AG09319 (cell line): ENCODE measurements at regions not wholly inside any gene's neighbourhood (a gene's known extent, or its start where the extent isn't known, plus 50 kb on each side); places are given as distances from the start of the nearest gene placed in this dataset.

ENCODE experiments used
- DNase-seq: peaks from one replicate; pipeline ENCODE4 v3.0.0-alpha.2; 2010; ENCODE audit warnings: low read depth; ENCODE audit errors: extremely low read depth
- TF ChIP-seq, protein P1 (sequence below): IDR thresholded peaks from 2 replicates; pipeline ENCODE4 v1.5.1; 2011; ENCODE audit warnings: low read depth, mild to moderate bottlenecking, inconsistent platforms, low read length, moderate library complexity

DNA sequence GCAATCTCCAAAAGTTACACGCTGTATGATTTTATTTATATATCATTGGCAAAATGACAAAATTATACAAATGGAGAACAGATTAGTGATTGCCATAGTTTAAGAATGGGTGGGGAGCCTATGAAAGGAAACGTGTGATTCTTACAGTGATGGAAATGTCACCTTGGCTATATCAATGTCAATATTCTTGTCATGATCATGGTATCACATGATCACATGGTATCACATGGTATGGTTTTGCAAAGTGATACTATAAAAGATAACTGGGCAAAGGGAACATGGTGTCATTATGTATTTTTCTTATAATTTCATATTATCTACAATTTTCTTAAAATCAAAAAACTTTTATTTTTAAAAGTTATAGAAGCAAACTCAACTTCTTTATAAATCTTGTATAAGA lies 606.2 kb upstream of the ZEB2 start:
- TF ChIP-seq, protein P1, sequence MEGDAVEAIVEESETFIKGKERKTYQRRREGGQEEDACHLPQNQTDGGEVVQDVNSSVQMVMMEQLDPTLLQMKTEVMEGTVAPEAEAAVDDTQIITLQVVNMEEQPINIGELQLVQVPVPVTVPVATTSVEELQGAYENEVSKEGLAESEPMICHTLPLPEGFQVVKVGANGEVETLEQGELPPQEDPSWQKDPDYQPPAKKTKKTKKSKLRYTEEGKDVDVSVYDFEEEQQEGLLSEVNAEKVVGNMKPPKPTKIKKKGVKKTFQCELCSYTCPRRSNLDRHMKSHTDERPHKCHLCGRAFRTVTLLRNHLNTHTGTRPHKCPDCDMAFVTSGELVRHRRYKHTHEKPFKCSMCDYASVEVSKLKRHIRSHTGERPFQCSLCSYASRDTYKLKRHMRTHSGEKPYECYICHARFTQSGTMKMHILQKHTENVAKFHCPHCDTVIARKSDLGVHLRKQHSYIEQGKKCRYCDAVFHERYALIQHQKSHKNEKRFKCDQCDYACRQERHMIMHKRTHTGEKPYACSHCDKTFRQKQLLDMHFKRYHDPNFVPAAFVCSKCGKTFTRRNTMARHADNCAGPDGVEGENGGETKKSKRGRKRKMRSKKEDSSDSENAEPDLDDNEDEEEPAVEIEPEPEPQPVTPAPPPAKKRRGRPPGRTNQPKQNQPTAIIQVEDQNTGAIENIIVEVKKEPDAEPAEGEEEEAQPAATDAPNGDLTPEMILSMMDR = no peak
- no peak for DNase-seq

DNA sequence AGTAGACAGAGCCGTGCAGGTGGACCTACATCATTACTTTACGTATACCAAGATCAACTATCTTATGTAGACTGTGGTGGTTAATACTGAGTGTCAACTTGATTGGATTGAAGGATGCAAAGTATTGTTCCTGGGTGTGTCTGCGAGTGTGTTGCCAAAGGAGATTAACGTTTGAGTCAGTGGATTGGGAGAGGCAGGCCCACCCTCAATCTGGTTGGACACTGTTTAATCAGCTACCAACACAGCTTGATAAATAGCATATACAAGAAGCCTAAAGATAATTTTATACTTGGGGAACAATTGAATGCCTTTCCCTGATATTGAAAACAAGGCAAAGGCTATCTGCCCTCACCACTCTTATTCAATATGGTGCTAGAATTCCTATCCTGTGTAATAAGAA lies 604.2 kb upstream of the ZEB2 start:
- TF ChIP-seq, protein P1 = no peak
- DNase-seq = no peak

DNA sequence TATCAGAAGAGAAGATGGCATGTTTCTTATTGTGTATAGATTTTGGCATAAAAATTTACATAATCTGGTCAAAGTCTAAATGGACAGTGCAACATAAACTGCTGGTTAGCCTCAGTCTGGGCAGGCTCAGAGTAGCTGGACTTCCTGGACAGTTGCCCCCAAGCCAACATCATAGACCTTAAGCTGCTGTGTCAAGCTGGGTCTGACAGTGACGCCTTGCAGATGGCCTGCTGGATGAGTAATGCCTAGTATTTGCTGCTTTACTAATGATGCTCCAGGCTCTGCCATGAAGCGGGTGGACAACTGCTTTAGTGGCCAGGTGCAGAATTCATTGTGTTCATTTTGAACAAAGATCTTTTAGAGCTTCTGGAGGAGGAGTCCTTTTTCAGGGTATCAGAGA lies 603.7 kb upstream of the ZEB2 start:
- TF ChIP-seq, protein P1 = no peak
- no peak for DNase-seq

DNA sequence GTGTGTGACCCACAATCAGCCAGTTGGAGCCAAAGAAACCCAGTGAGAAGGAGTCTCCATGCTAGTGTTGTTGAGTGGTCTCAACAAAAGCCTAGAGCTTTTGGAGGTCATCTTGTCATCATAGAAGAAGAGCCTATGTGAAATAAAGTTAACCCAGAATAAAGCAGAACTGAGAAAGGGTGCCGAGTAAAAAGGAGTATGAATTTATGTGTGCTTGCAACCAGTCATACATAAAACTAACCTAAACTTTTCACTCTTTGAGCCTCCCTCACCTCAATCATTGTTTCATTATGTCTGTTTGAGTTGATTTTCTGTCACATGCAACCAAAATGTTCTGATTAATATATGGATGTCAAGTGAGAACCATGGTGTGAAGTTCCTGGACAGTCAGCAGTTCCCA lies 599.3 kb upstream of the ZEB2 start:
- TF ChIP-seq, protein P1 = no peak

DNA sequence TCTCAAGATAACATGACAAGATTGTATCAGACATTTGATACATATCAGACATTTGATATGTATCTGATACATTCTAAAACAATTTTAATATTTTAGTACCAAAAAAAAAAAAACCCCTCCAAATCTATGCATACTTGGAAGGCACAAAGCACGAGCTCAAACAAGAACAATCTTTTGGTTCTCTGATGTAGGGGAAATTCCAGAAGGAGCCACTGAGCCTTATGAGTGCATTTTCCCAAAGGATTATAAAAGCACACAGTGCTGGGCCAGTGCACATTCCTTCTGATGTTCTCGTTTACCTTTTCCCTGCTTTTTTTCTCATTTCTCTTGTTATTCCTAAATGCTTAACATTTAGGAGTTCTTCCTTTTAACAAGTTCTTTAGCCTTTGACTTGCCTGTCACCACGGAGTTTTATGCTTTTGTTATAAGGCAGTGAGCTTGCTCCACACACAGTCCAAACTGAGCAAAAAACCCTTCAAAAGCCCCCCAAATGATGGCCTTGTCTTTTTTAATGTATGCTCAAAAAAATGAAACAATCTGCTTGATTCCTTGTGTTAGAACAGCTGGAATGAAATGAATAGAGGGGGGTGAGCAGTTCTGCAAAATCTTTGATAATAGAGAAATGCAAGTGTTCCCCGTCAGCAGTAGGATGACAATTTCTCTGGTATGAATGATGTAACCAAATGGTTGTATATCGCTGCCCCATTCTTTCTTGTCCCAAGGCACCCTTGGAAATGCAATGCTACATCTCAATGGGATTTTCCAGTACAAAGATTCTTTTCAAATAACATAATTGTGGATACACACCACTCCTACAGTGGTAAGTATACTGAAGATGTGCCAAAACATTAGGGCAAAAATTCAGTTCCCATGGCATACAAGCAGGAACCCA lies 597.2 kb upstream of the ZEB2 start:
- no peak for DNase-seq
- TF ChIP-seq, protein P1 = no peak

More for the DNA sequence above, 599.3 kb upstream of the ZEB2 start:
- no peak for DNase-seq

DNA sequence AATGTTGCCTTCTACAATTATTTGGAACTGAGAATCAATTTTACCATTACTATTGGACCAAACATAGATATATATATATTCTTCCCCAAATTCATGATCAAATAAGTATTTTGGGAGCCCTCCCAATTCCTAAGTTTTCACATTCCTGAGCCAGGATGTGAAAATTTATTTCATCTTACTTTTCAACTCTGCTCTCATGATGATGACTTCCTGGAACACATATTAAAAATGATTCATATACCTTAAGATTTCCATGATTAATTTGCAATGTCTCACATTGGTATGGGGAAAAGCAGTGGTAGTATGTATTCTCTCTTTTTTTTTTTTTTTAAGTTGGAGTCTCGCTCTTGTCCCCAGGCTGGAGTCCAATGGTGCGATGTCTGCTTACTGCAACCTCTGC lies 596.1 kb upstream of the ZEB2 start:
- DNase-seq = no peak
- TF ChIP-seq, protein P1 = no peak

DNA sequence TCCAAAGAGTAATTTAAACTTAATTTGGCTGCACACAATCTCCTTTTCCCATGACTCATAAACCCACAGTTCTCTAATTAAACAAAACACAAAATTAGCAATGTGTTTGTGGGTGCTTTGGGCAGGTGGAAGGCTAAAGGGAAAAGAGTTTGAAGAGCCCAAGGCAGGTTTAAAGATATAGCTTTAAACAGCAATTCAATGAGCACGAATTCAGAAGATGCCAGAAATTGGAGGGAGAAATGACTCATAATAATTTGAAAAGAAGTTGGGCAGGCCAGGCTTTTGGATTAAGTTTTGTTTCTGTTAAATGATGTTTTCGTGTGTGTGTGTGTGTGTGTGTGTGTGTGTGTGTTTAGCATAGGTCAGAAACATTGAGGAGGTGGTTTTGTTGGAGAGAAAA lies 594.8 kb upstream of the ZEB2 start:
- TF ChIP-seq, protein P1 = no peak
- DNase-seq = peak; percentile 14
